ENCODE measurements at regions not wholly inside any gene's neighbourhood (a gene's known extent, or its start where the extent isn't known, plus 50 kb on each side); places are given as distances from the start of the nearest gene placed in this dataset.

DNA sequence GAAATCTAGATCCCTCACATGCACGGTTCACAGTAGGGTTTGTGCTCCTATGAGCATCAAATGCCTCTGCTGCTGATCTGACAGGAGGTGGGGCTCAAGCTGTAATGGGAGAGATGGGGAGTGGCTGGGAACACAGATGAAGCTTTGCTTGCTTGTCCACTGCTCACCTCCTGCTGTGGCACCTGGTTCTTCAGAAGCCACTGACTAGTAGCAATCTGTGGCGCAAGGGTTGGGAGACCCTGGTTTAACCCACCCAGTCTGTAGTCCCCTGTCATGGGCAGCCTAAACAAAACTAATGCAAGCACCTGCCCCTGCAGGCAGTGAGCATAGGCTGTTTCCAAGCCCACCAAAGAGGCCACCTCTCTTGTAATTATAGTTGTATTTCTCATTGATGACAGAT, 116.6 kb downstream of the SHOX start:
- H4K20me1 ChIP-seq (replicated peaks; ENCODE audit: control insufficient read depth, insufficient read depth, low read length), result no peaks in the 10 kb centered on the region
- no peak overlapping the region for H3K27ac ChIP-seq (ENCODE audit: extremely low read depth, low read depth, low read length)
- no peaks in the 10 kb centered on the region for H3K9me3 ChIP-seq (replicated peaks; ENCODE audit: control insufficient read depth, insufficient read depth, low read depth, low read length)
- H3K4me2 ChIP-seq (ENCODE audit: insufficient read depth, low read length), result no peak overlapping the region
- H3K4me1 ChIP-seq (replicated peaks in 1 of 2; ENCODE audit: control insufficient read depth in 2 of 2, insufficient read depth in 2 of 2, low read length in 2 of 2), result no peaks in the 10 kb centered on the region
- TF ChIP-seq DIDO1 (tag; IDR thresholded peaks at IDR 0.05; ENCODE audit: low read depth) (no peak), FOXJ2 (tag; IDR thresholded peaks at IDR 0.05) (no peak), GABPA (tag; conservative IDR thresholded peaks at IDR 0.05; ENCODE audit: low read depth) (no peak), TOE1 (IDR thresholded peaks at IDR 0.05; ENCODE audit: borderline replicate concordance) (no peak), TOE1 (CRISPR knock-in tag; IDR thresholded peaks at IDR 0.05; ENCODE audit: borderline replicate concordance, low read depth) (no peak), PHF20 (IDR thresholded peaks at IDR 0.05; ENCODE audit: partially characterized antibody) (no peak), KDM4B (IDR thresholded peaks at IDR 0.05; ENCODE audit: borderline replicate concordance in 2 of 2, low read depth in 1 of 2) (no peak), KDM5B (IDR thresholded peaks at IDR 0.05; ENCODE audit: insufficient replicate concordance, low read depth, low read length) (no peak), MYBL2 (IDR thresholded peaks at IDR 0.05; ENCODE audit: low read depth) (no peak), MYBL2 (CRISPR knock-in tag; IDR thresholded peaks at IDR 0.05; ENCODE audit: borderline replicate concordance) (no peak), ZNF253 (CRISPR knock-in tag; conservative IDR thresholded peaks at IDR 0.05) (no peak), ZNF324 (CRISPR knock-in tag; IDR thresholded peaks at IDR 0.05) (no peak), HMG20B (CRISPR knock-in tag; IDR thresholded peaks at IDR 0.05) (no peak), NCOA2 (IDR thresholded peaks at IDR 0.05; ENCODE audit: partially characterized antibody in 2 of 2) (no peak), DNMT1 (IDR thresholded peaks at IDR 0.05) (no peak), SRSF3 (IDR thresholded peaks at IDR 0.05; ENCODE audit: insufficient read depth, low read length) (no peak), SMAD2 (IDR thresholded peaks at IDR 0.05; ENCODE audit: low read depth, low read length) (no peak)
- BruUV-seq (replicated peaks), result no TSS peak
- H3K9me1 ChIP-seq (ENCODE audit: control insufficient read depth, insufficient read depth, low read length), result no peaks in the 10 kb centered on the region
- WGBS (ENCODE audit: insufficient coverage, low coverage, missing lambda C conversion rate), result 0% methylated on average over 2 of the region's 2 CpGs
- no peak for ATAC-seq
- CTCF ChIA-PET (ENCODE audit: low intra/inter-chr PET ratio), result no interaction called here
- POLR2A ChIA-PET, result no interaction called here
- H2AFZ ChIP-seq (ENCODE audit: low read depth, low read length), result no peak overlapping the region
- in situ Hi-C loops (cut with MboI), result no loop called here
- intact Hi-C loops (cut with micrococcal nuclease), result no loop called here
- H3K4me3 ChIP-seq, result no peak overlapping the region
- no peak for DNase-seq (ENCODE audit: extremely low read depth in 1 of 4, low spot score in 3 of 4)
- no peak for FAIRE-seq
- no peak overlapping the region for H3K9ac ChIP-seq (ENCODE audit: insufficient read depth in 1 of 2, low read depth in 2 of 2, low read length in 2 of 2)
- H3K79me2 ChIP-seq (ENCODE audit: control insufficient read depth, insufficient read depth, low read length), result no peaks in the 10 kb centered on the region
- H3K36me3 ChIP-seq (ENCODE audit: control insufficient read depth, insufficient read depth, low read length), result no peaks in the 10 kb centered on the region
- no peaks in the 10 kb centered on the region for H3K27me3 ChIP-seq (ENCODE audit: control insufficient read depth in 2 of 2, insufficient read depth in 2 of 2, low read length in 2 of 2)
